HG03558 (cell line): ENCODE measurements at regions not wholly inside any gene's neighbourhood (a gene's known extent, or its start where the extent isn't known, plus 50 kb on each side); places are given as distances from the start of the nearest gene placed in this dataset.

Source experiments
- ATAC-seq: cut with Tn5 transposase; IDR thresholded peaks from one replicate; pipeline ENCODE4 v1.9.1; 2021; ENCODE audit warnings: moderate number of reproducible peaks; ENCODE audit not compliant: unreplicated experiment; ENCODE audit errors: extremely low read depth

- ATAC-seq, result no peak
Observed at GRCh38 chr15:39363761-39364586, 216.9 kb upstream of the THBS1 start.

GRCh38 chr15:39364721-39365120 is 216.2 kb upstream of the THBS1 start:
- ATAC-seq, result no peak

GRCh38 chr15:39365161-39365560 is 215.7 kb upstream of the THBS1 start:
- ATAC-seq, result no peak

- ATAC-seq, result no peak
Observed at GRCh38 chr15:39365873-39366272, 215.0 kb upstream of the THBS1 start.

GRCh38 chr15:39367596-39367995 is 213.3 kb upstream of the THBS1 start:
- no peak for ATAC-seq

GRCh38 chr15:39369768-39370167 is 211.1 kb upstream of the THBS1 start:
- ATAC-seq, result no peak

GRCh38 chr15:39376371-39376909 is 204.4 kb upstream of the THBS1 start:
- ATAC-seq, result no peak

GRCh38 chr15:39381517-39381916 is 199.4 kb upstream of the THBS1 start:
- ATAC-seq, result peak; percentile 73

- no peak for ATAC-seq
Observed at GRCh38 chr15:39388118-39388517, 192.8 kb upstream of the THBS1 start.

- no peak for ATAC-seq
Observed at GRCh38 chr15:39391230-39391629, 189.6 kb upstream of the THBS1 start.

- ATAC-seq, result no peak
Observed at GRCh38 chr15:39392469-39393047, 188.3 kb upstream of the THBS1 start.

- no peak for ATAC-seq
Observed at GRCh38 chr15:39393575-39394335, 187.1 kb upstream of the THBS1 start.

- no peak for ATAC-seq
Observed at GRCh38 chr15:39394496-39394895, 186.4 kb upstream of the THBS1 start.

GRCh38 chr15:39396979-39397615 is 183.8 kb upstream of the THBS1 start:
- ATAC-seq, result no peak

GRCh38 chr15:39397883-39398282 is 183.0 kb upstream of the THBS1 start:
- ATAC-seq, result no peak

GRCh38 chr15:39399600-39399999 is 181.3 kb upstream of the THBS1 start:
- ATAC-seq, result no peak

- ATAC-seq, result no peak
Observed at GRCh38 chr15:39400002-39400401, 180.9 kb upstream of the THBS1 start.

GRCh38 chr15:39400821-39401550 is 179.9 kb upstream of the THBS1 start:
- ATAC-seq, result no peak

GRCh38 chr15:39403640-39404117 is 177.2 kb upstream of the THBS1 start:
- ATAC-seq, result no peak

GRCh38 chr15:39404767-39405181 is 176.1 kb upstream of the THBS1 start:
- no peak for ATAC-seq
